ENCODE measurements at regions not wholly inside any gene's neighbourhood (a gene's known extent, or its start where the extent isn't known, plus 50 kb on each side); places are given as distances from the start of the nearest gene placed in this dataset.
A peak's percentile ranks its signal among the peaks of the same experiment; 100 is the strongest.
"Not testable (repeated sequence)": the region's sequence is repeated elsewhere in the genome, so short reads cannot be mapped to it uniquely, and the experiment has no call there.

DNA sequence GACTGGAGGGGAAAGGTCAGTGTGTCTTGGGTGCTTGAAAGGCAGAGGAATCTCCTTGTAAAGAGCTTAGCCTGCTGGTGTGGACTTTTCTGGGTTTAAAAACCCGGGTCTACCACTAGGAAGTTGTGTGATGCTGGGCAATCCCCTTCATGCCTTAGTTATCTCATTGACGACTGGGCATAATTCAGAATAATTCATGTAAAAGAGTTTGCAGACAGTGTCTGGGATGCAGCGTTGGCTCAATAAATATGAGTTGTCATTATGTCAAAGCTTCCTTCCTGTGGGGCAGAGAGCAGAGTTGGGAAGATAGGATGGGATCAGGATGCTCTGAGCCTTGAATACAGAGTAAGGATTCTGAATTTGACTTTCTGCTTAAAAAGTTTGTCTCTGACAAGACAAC lies 196.4 kb downstream of the ADRA2A start:
- no peak for DNase-seq

DNA sequence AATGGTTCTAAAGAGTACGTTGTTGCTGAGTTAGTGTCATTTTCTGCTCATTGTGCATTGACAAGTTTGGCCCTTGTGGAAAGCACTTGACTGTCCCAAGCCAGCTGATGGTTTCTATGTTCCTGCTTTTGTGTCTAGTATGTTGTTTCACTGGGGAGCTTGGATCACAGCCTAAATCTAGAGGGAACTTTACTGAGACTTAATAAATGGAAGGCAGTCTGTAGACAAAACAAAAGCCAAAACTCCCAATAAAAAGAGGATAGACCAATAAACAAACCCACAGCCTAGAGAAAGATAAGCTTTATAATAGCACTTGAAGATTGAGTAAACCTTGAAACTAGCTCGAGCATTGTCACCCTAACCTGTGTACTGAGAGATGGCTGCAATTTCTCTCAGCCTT lies 196.8 kb downstream of the ADRA2A start:
- DNase-seq = no peak

DNA sequence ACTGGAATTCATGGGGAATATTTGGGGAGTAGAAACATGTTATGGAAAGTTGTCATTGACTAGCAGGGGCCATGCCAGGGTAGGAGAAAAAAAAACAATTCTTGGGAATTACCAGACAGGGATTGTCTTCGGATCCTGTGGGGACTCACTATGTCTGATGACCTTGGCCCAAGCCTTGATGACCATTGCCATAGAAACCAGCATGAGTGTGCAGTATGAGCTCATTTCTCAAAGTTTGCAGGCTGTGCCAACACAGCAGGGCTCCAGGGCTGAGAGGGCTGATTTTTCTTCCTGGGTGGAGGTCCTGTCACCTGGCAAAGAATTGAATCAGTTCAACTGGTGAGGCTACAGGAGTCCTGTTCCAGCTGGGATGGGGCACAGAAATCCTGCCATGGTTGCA lies 198.3 kb downstream of the ADRA2A start:
- no peak for DNase-seq

DNA sequence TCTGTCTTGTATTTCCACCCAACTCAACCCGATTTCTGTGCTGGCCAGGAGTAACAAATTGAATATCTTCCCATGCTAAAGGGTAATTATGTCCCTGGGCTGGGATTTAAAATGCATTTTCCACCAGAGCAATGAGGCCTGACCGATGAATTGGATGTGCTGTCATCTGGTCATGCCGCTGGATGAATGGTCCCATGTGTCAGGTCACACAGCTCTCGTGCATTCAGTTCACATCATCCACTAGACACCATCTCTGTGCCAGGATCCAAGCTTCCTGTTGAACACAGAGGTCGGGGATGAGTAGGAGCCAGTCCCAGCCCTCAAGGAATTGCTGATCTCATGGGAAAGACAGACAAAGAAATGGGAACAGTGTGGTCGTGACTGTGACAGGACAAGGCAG lies 200.8 kb downstream of the ADRA2A start:
- no peak for DNase-seq

DNA sequence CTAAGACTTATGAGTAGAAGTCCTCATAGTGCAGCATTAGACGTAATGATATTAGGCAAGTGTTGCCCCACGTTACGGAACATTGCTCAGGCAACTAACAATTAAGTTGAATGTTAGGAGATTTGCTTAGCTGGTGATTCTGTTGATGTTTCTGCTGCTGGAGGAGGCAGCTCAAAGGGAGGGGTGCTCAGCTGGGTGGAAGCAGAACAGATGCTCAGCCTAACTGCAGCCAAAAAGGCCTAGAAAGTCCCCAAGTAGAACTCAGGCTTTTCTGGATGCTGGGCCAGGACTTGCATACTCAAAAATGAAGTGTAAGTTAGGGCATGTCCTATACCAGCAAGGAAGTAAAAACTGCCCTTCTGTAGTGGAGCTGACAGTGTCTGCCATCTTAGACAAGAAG lies 201.4 kb downstream of the ADRA2A start:
- DNase-seq = no peak

DNA sequence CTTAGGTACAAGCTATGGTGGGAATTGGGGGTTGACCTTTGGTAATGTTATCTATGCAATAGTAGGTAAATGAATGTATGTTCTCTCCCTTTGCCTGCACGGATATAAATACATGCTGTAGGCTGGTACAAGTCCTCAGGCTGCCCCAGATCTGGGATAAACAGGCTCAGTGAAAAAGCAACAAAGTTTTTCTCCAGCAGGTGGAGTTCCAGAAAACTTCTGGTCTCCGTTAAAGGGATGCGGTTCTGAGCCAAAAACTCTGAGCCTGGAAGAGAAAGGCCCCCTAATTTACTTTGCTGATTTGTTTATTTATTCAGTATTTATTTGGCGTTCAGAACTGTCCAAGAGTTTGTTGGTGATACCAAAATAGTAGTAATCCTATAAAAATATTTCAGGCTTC lies 204.7 kb downstream of the ADRA2A start:
- DNase-seq = no peak

DNA sequence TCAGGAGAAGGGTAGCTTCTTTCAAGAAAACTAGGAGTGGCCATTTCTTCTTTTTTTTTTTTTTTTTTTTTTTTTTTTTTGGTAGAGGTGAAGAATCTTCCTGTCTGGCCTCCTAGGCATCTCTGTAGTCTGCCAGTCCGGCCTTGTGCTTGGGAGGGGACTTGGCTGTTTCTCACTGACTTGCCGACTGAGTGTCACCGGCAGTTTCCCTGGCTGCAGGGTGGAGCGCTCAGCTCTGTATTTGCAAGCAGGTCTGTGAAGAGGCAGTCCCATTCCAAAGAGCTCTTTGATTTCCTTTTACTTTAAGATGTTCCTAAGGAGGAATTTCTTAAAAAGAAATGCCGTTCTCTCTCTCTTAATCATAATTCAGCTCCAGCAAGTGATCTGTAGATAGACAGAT lies 212.6 kb downstream of the ADRA2A start:
- no peak for DNase-seq

DNA sequence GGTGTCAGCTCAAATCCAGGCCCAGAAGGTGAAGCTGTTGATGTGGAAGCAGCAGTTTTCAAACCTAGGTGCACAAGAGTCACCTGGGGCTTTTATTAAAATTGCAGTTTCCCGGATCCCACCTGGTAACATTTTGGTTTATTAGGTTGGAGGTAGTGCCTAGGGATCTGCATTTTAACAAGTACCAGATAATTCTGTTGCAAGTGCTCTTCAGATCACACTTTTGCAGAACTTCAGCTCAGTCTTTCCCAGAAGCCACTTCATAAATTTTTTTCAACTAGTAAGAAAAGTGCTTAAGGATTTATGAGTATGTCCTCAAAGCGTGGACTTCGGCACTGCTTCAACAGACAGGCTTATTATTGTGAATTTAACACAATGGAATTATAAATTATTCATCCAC lies 213.8 kb downstream of the ADRA2A start:
- DNase-seq = no peak

DNA sequence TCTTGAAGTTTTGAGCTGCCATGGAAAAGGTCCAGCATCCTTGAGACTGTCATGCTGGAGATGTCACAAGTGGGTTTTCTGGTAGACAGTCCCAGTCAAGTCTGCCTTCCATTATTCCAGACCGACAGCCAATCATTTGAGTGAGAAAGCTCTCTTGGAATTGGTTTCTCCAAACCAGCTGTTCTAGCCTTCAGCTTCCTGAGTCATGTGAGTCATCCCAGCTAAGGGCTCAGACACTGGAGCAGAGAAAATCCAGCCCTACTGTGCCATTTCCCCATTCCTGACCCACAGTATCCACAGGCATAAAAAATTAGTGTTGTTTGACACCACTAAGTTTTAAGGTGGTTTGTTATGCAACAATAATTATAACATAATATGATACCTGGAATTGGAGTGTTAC lies 219.0 kb downstream of the ADRA2A start:
- DNase-seq = no peak

DNA sequence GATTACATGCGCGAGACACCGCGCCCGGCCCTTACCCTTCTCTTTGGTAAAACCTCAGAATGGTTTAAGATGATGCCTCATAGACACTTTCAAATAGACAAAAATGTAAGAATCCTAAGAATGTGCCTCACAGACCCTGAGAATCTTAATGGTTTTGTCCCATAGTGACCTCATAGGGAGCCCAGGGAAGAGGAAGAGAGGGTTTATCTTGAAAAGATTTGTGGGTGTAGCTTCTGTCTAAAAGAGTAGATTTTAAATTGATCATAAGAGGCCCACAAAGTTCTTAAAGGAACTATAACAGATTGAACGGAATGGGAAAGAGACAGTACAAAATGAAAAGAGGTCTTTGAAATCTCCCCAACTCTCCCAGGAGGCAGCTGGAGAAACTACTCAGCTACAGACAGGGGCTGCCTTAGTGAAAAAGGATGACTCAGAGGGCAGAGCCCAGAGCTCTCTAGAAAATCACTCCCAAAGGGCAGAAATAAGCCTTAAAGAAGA lies 220.6 kb downstream of the ADRA2A start:
- DNase-seq = no peak

DNA sequence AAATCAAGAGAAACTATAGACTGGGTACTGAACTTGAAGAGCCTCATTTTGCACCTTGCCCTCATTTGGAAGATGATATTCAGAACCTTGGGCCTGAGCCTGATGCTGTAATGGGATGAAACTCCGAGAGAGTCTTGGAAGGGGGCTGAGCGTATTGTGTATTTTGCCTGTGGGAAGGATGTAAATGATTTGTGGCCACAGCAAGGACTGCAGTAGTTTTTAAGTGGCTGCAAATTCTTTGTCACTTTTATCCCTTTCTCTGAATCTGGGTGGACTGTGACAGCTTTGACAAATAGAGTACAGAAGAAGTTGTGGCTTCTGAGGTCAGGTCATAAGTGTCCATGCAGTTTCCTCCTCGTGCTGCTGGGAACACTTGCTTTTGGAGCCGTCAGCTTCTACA lies 221.2 kb downstream of the ADRA2A start:
- DNase-seq = no peak

DNA sequence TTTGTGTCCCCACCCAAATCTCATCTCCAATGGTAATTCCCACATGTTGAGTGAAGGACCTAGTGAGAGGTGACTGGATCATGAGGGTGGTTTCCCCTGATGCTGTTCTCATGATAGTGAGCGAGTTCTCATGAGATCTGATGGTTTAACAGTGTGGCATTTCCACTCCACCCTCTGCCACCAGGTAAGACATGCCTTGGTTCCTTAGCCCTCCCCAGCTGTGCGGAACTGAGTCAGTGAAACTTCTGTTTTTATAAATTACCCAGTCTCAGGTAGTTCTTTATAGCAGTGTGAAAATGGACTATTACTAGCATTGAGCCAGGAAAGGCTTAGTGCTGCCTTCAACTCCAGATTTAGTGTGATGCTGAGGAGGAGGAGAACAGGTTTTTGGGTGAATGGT lies 222.2 kb downstream of the ADRA2A start:
- DNase-seq = no peak

DNA sequence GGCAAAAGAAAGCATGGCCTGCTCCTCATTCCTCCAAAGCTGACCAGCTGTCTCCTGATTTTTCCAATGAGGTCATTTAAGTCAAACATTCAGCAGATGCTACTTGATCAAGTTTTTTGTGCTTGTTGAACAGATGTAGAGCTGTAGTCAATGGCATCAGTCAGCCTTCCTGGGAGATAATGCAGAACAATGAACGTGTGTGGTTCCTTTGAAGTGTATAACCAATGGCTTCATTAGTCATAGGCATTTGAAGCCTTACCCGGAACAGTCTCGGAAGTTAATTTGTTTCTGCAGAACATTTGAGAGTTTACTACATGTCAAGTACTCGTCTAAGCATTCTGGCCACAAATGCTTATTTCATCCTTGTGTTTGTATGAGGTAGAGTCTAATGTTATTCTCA lies 227.1 kb downstream of the ADRA2A start:
- no peak for DNase-seq

DNA sequence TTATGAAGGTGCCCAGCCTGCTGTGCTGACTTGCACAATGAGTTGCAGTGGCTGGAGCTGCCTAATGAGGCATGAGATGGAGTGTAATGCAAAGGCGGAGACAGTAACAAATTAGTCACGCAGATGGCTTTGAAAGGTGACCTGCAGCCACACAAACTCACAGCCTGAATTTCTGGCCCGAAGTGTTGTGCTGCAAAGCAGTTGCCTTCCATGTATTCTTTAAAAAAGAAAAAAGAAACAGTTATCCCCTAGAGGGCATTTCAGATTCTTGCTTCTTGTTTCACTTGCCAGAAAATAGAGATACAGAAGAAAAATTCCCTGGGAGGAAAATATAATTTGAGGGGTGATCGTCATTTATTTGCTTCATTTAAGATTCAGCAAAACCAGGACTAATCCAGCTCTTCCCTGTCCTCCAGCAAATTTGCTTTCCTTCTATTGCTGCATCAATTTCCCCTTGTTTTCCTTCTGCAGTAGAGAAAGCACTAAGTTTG lies 239.9 kb downstream of the ADRA2A start:
- peak in 1 of 2 experiments; percentile 38 for DNase-seq

DNA sequence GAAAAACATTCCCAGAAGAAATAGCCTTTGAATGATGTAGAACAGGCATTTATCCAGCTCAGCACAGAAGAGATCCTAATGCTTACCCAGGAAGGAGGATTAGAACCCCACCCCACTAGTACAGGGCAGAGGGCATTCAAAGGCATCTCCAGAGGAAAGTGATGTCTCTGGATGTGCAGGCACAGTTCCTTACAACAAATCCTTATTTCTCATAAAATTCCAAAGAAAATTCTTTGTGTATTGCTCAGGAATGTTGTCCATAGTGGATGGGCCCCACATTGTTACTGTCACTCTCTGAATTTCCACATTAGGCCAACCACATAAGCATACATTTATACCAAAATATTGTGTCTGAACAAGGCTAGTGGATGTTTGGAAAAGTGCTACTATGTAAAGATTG lies 243.0 kb downstream of the ADRA2A start:
- DNase-seq = no peak

DNA sequence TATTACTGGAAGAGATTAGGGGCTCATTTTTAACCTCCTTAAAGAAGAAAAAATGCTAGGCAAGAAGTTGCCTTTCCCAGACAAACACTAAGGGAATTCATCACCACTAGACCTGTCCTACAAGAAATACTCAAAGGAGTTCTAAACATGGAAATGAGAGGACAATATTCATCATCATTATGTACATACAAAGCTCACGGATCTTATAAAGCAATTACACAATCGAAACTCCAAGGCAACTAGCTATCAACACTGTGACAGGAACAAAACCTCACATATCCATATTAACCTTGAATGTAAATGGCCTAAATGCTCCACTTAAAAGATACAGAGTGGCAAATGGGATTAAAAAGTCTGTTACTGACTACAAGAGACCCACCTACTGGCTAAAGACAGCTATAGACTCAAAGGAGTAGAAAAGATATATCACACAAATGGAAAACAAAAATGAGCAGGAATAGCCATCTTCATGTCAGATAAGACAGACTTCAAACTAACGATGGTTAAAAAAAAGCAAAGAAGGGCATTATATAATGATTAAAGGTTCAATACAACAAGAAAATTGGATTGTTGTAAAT lies 246.6 kb downstream of the ADRA2A start:
- no peak for DNase-seq

DNA sequence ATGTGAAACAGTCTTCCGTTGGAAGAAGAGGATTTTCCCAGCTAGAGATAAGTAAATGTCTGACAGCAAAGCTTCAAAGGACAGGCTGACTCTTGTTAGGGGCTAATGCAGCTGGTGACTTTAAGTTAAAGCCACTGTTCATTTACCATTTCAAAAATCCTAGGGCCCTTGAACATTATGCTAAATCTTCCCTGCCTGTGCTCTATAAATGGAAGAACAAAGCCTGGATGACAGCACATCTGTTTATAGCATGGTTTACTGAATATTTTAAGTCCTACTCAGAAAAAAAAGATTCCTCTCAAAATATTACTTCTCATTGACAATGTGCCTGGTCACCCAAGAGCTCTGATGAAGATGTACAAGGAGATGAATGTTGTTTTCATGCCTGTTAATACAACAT lies 255.3 kb downstream of the ADRA2A start:
- not testable (repeated sequence) for DNase-seq

DNA sequence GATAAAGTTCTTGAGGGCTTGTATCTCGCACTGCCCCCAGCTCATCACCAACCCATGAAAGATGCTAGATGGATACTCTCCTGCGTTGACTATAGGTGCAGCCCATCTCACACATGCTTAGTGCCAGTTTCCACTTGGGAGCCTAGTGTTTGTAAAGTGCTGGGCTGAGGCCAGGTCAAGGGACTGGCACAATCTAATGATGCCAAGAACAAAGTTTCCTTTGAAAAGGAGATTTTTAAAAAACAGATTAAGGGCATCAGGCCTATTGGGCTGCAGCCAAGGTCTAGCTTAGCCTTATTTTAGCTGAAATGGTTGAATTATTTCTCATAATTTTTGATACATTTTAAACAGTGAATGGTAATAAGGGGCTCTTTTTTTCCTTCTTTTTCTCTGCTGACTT lies 259.0 kb downstream of the ADRA2A start:
- DNase-seq = no peak

DNA sequence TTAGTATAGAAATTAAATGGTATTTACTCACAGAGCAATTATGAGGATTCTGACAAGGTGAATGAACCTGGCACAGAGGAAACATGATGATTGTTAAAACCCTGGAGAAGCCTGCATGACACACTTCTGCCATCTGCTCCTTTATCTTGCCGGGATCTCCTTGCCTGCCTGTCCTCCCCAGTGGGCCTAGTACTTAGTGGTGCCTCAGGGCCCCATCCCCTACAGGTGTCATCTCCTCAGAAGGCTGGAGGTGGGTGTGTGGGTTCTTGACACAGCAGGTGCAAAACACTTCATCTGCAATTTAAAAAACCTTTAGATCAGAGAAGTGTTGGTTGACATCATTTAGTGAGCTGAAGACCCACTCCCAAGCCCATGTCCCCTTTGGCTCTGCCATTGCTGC lies 261.2 kb downstream of the ADRA2A start:
- DNase-seq = no peak

DNA sequence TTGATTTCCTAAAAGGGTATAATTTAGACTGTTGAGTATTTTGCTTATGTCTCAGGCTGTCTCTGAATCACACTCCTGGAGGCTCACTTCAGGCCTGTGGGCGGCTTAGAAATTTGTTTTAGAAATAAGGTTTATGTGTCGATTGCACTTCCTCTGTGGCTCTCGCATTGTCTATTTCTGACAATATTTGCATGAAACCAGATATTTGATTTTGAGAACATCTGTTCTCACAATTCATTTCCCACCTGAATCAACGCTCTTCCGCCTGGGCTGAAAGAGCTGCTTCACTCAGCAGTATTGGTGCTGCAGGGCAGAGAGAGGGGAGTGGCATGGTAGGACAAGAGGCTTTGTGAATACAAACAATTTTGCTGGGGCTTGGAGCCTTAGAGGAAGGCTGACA lies 262.0 kb downstream of the ADRA2A start:
- DNase-seq = peak in 1 of 2 experiments; percentile 2

DNA sequence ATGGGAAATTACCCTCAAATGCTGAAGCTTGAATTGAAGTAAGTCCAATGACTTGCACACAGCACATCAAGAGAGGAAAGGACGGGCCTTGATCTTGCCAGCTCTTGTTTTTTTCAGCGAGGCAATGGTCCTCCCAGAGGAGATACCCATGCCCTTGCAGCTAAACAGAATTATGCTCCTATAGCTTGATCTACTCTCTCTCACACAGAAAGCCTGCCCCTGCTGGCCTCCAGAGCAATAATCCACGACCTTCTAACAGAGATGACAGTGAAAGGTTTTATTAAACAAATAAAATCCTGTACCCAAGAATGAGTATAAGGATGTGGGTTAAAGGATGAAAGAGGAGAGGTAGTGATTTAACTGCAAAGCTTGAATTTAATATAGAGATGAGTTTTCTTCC lies 268.0 kb downstream of the ADRA2A start:
- DNase-seq = no peak

DNA sequence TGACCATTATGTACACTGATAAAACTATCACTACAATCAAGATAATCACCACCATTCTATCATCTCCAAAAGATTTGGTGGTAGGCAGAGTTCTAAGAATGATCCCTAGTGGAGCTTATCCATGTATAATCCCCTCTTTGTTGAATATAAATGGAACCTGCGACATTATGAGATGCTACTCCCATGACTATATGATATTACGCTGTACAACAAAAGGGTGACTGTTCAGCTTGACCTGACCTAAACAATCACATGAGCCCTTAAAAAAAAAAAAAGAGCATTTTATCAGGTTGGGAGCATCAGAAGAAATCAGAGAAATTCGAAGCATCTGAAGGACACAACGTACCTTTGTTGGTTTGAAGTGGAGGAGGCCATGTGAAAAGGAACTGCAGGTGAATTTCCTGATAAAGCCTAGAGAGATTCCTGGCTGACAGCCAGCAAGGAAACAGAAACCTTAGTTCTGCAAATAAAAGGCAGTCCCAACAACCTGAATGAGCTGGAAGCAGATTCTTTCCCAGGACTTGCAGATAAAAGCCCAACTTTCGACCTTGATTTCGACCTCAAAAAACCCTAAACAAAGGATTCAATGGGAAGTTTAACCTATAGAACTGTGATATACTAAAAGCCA lies 270.7 kb downstream of the ADRA2A start:
- no peak for DNase-seq

DNA sequence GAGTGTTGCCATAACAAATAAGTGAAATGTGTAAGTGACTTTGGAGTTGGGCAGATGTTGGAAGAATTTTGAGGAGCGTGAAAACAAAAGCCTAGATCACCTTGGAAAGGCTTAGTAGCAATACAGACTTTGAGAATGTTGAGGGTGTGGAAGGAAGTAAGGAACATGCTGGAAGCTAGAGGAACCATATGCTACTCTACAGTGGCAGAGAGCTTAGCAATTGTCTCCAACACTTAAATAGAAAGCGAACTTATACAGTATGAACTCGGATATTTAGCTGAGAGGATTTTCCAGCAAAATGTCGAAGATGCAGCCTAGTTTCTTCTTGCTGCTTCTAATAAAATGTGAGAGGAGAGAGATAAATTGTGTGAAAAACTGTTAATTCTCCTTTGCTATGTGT lies 271.2 kb downstream of the ADRA2A start:
- no peak for DNase-seq

DNA sequence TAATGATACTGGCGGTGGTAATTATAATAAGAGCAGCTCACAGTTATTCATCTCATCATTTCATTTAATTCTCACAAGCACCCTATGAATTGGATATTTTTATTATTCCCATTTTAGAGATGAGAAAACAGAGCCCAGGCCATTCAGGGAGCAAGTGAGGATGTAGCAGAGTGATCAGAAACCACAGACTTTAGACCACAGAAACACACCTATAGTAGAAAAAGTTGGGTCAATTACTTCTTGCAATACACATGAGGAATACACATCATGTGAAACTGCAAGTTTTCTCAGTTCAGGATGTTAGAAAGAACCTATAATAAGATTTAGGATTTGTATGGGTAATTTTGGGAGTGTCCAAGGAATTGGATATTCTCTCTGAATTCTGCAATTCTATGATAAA lies 278.0 kb downstream of the ADRA2A start:
- no peak for DNase-seq

DNA sequence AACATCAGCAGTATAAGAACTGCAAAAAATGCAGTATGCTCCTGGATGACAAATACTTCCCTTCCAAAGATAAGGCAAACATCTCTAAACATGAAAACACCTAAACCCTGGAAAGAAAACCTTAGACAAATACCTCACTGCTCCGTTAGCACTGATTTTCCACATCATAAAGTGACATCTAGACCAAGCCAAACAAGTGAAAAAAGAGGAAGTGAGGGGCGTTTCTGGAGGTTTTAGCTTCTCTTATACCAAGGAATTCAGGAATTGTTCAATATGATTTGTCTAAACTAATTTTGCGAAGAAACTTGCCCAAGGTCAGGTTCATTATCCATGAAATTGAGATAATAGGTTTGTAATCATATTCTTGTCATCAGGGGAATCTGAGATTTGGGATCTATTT lies 279.7 kb downstream of the ADRA2A start:
- DNase-seq = no peak

Measured in NCI-H2081 (cell line).